BE2C (cell line): ENCODE measurements at regions not wholly inside any gene's neighbourhood (a gene's known extent, or its start where the extent isn't known, plus 50 kb on each side); places are given as distances from the start of the nearest gene placed in this dataset.
"Not testable (repeated sequence)": the region's sequence is repeated elsewhere in the genome, so short reads cannot be mapped to it uniquely, and the experiment has no call there.

Source experiments
- DNase-seq: peaks from one replicate; pipeline ENCODE4 v3.0.0-alpha.2; 2020
- H3K27me3 ChIP-seq: fragments of 250-450 bp; sonication (Bioruptor Pico); 2 replicates; pipeline ENCODE4 v1.5.1; 2020; ENCODE audit warnings: mild to moderate bottlenecking
- H3K36me3 ChIP-seq: fragments of 250-450 bp; sonication (Bioruptor Pico); 2 replicates; pipeline ENCODE4 v1.5.1; 2020; ENCODE audit warnings: mild to moderate bottlenecking
- H3K4me1 ChIP-seq: fragments of 250-450 bp; sonication (Bioruptor Pico); 2 replicates; pipeline ENCODE4 v1.5.1; 2020
- H3K4me3 ChIP-seq: 2 replicates; pipeline ENCODE4 v1.5.1; 2011; ENCODE audit warnings: low read depth, low read length
- H3K9me3 ChIP-seq: fragments of 250-450 bp; sonication (Bioruptor Pico); 2 replicates; pipeline ENCODE4 v1.5.1; 2020
- CTCF ChIP-seq: IDR thresholded peaks from 2 replicates; pipeline ENCODE4 v1.5.1; 2012; ENCODE audit warnings: mild to moderate bottlenecking, low read depth, low read length

DNA sequence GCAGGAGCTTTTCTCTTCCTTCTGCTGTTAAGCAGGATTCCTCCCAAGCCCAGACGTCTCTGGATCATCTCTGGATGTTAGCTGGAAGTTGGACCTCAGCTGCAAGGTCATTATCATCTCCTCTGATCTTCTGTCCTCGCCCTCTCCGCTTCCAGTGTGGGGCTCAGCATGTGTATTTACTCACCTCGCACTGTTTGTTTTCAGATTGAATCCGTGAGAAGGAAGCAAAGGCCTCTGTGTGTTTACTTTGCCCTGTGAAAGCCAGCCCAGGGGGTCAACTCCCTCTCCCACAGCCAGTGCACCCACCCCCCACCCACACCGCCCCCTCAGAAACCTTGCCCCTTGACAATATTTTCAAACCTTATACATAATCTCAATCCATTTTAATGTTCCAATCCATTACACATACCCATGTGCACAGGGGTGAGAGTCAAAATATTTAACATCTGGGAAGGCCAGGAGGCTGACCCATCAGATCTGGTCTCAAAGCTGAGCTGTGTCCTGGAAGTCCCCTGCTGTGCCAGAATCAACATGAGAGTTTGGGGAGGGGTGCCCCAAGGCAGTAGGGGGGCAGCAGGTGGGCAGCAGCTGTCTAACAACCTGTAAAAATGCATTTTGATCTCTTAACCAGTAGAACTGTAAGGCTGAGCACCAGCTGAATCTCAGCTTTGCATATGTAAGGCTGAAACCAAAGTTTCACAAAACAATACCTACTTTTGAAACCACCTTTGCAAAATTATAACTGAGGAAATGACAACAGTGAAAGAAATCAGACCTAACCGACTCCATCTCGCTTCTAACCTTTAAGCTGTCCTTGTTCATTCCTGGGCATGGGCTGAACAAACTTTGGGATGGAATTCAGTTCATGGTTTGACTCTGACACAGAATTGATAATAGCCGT lies 157.9 kb downstream of the ZNF664 start:
- DNase-seq = no peak
- Histone ChIP-seq H3K9me3 (no peaks in the 10 kb centered on the region), H3K27me3 (no peaks in the 10 kb centered on the region), H3K4me3 (no peak overlapping the region), H3K36me3 (no peaks in the 10 kb centered on the region), H3K4me1 (0 out of 2 replicates have a peak, but pooled peaks cover 3% of the 10 kb centered on the region)
- TF ChIP-seq CTCF = no peak

DNA sequence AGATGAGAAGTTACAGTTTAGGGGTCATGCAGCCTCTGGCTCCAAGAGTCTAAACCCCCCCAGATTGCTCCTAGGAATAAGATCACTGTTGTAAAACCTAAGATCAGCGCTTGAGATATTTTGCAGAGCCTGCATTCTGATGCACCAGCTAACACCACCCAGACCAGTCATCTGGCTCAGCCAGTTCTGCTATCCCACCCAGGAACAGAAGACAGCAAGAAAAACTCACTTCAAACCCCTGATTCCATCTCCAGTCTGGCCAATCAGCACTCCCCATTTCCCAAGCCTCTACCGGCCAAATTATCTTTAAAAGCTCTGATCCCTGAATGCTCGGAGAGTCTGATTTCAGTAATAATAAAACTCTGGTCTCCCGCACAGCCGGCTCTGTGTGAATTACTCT lies 158.6 kb downstream of the ZNF664 start:
- DNase-seq = no peak
- H3K27me3 ChIP-seq = no peaks in the 10 kb centered on the region
- 0 out of 2 replicates have a peak, but pooled peaks cover 3% of the 10 kb centered on the region for H3K4me1 ChIP-seq
- no peaks in the 10 kb centered on the region for H3K36me3 ChIP-seq
- H3K4me3 ChIP-seq = no peak overlapping the region
- H3K9me3 ChIP-seq = no peaks in the 10 kb centered on the region
- no peak for TF ChIP-seq CTCF

GRCh38 chr12:124132530-124132929 lies 159.5 kb downstream of the ZNF664 start:
- no peak for DNase-seq
- H3K36me3 ChIP-seq = no peaks in the 10 kb centered on the region
- no peak overlapping the region for H3K4me3 ChIP-seq
- H3K4me1 ChIP-seq = 0 out of 2 replicates have a peak, but pooled peaks cover 3% of the 10 kb centered on the region
- H3K9me3 ChIP-seq = no peaks in the 10 kb centered on the region
- no peaks in the 10 kb centered on the region for H3K27me3 ChIP-seq
- no peak for TF ChIP-seq CTCF

GRCh38 chr12:124136796-124137195 lies 158.1 kb upstream of the RFLNA start:
- Histone ChIP-seq H3K27me3 (no peaks in the 10 kb centered on the region), H3K9me3 (no peaks in the 10 kb centered on the region), H3K4me3 (no peak overlapping the region), H3K36me3 (no peaks in the 10 kb centered on the region), H3K4me1 (peaks cover 3% of the 10 kb centered on the region; the same call in 1 of the 2 replicates)
- TF ChIP-seq CTCF = no peak
- no peak for DNase-seq

DNA sequence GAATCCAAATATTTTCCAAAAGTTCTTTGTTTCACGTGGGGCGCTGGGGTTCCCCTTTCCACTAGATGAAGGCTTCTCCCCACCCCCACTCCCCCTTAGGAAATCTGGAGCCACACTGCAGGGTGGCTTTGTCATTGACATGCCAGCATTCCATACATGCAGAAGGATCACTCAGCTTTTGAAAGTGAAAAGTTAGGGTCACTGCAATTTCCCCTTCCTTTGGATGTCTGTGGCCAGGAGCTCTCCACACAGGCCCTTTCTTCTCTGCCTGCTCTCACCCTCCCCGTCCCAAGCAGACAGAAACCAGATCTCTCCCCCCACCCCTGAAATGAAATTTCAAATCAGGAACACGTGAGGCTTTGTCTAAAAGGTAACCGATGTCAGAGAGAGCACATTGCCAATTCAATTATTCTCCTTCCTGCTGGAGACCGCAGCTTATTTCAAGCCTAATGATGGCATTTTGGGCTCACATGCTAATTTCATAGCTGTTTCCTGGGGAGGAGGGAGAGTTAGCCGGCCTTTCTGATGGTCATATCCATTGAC lies 153.9 kb upstream of the RFLNA start:
- Histone ChIP-seq H3K27me3 (no peaks in the 10 kb centered on the region), H3K9me3 (no peaks in the 10 kb centered on the region; the same call in 1 of the 2 replicates), H3K36me3 (no peaks in the 10 kb centered on the region), H3K4me1 (peaks cover 3% of the 10 kb centered on the region; the same call in 1 of the 2 replicates), H3K4me3 (no peak overlapping the region)
- no peak for TF ChIP-seq CTCF
- no peak for DNase-seq

GRCh38 chr12:124141611-124142010 lies 153.3 kb upstream of the RFLNA start:
- not testable (repeated sequence) for H3K4me1 ChIP-seq, H3K36me3 ChIP-seq, H3K9me3 ChIP-seq, DNase-seq, H3K4me3 ChIP-seq, H3K27me3 ChIP-seq
